ENCODE measurements at regions not wholly inside any gene's neighbourhood (a gene's known extent, or its start where the extent isn't known, plus 50 kb on each side); places are given as distances from the start of the nearest gene placed in this dataset.

DNA sequence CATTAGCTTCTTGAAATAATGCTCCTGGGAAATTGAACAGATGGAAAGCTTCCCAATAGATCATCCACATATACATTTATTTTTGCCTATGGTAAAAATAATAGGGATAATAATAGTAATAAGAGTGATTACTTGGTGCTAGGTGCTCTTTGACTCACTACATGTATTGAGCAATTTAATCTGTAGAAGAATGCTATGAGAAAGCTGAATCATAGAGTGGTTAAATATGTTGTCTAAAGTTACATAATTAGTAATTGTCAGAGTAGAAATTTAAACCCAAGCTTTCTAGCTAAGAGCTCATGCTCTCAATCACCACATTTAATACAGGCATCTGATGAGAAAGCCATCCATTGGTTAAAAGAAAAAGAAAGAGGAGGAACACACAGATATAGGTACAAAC is 590.5 kb upstream of the SLC8A1 start:
- ChIA-PET POLR2A (no interaction called here), CTCF (no interaction called here)
- Mint-ChIP-seq H3K27ac (no peak overlapping the region), H3K27me3 (ENCODE audit: low read depth) (no peaks in the 10 kb centered on the region), H3K36me3 (ENCODE audit: low read depth) (no peaks in the 10 kb centered on the region), H3K9me3 (ENCODE audit: insufficient read depth) (no peaks in the 10 kb centered on the region), H3K4me3 (no peak overlapping the region), H3K4me1 (ENCODE audit: low read depth) (no peaks in the 10 kb centered on the region)
- DNase-seq = no peak
- no peak for ATAC-seq

DNA sequence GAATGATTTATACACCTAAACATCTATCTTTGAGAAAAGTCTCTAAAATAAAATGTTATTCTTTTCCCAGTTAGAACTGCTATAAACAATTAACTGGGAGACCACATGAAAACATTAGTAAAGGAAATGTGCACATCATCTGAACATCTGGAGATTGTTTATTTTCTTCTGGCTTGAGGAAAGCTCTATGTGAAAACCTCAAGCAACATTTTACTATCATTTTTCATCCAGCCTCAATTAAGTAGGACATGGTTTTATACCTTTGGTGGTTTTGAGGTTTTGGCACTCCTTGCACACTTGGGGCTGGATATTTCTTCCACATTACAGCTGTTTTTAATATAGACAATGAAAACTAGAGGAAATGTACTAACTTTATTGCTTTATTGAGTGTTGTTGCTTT is 609.5 kb upstream of the SLC8A1 start:
- H3K27ac Mint-ChIP-seq = no peak overlapping the region
- DNase-seq = no peak
- H3K4me1 Mint-ChIP-seq (ENCODE audit: low read depth) = no peaks in the 10 kb centered on the region
- H3K27me3 Mint-ChIP-seq (ENCODE audit: low read depth) = no peaks in the 10 kb centered on the region
- no peak overlapping the region for H3K4me3 Mint-ChIP-seq
- no peaks in the 10 kb centered on the region for H3K9me3 Mint-ChIP-seq (ENCODE audit: insufficient read depth)
- H3K36me3 Mint-ChIP-seq (ENCODE audit: low read depth) = no peaks in the 10 kb centered on the region
- ChIA-PET CTCF (no interaction called here), POLR2A (no interaction called here)
- no peak for ATAC-seq

DNA sequence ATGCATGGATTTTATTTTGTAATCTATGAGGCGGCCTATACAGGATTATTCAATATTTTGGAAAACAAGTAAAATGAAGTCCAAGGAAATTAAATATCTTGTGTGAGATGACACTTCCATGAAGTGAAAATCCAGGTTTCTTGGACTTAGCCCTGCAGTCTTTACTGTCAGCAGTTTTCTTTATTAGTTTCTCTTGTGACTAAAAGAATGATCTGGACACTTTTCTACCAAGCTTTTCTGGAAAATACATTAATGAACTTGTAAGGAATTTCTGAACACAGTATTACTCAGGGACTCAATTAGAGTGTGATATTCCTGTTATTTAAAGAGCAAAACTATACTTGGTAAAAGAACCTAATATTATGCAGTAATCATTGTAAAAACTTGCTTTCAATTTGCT is 610.4 kb upstream of the SLC8A1 start:
- Mint-ChIP-seq H3K4me3 (no peak overlapping the region), H3K27me3 (ENCODE audit: low read depth) (no peaks in the 10 kb centered on the region), H3K27ac (no peak overlapping the region), H3K9me3 (ENCODE audit: insufficient read depth) (no peaks in the 10 kb centered on the region), H3K36me3 (ENCODE audit: low read depth) (no peaks in the 10 kb centered on the region), H3K4me1 (ENCODE audit: low read depth) (no peaks in the 10 kb centered on the region)
- ChIA-PET CTCF (no interaction called here), POLR2A (no interaction called here)
- DNase-seq (no peak), ATAC-seq (no peak)

DNA sequence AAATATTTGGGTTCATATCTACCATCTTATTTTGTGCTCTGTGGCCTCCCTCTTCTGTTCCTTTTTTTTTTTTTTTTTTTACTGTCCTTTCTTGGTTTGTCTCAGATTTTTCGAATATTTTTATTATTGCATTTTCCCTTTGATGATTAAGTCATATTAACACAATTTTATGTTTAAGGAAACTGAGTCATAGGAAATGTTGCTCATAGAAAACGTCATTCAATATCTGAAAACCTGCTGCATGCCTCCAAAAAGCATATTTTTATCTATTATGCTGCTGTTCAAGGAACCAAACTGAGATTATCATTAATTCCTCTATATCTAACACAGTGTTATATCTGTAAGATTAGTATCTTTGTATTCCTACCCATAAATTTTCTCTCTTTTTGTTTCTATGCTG is 614.3 kb upstream of the SLC8A1 start:
- ATAC-seq (no peak), DNase-seq (no peak)
- H3K27me3 Mint-ChIP-seq (ENCODE audit: low read depth) = no peaks in the 10 kb centered on the region
- no peaks in the 10 kb centered on the region for H3K9me3 Mint-ChIP-seq (ENCODE audit: insufficient read depth)
- no peaks in the 10 kb centered on the region for H3K4me1 Mint-ChIP-seq (ENCODE audit: low read depth)
- H3K36me3 Mint-ChIP-seq (ENCODE audit: low read depth) = no peaks in the 10 kb centered on the region
- H3K27ac Mint-ChIP-seq = no peak overlapping the region
- POLR2A ChIA-PET = no interaction called here
- H3K4me3 Mint-ChIP-seq = no peak overlapping the region
- CTCF ChIA-PET = no interaction called here

DNA sequence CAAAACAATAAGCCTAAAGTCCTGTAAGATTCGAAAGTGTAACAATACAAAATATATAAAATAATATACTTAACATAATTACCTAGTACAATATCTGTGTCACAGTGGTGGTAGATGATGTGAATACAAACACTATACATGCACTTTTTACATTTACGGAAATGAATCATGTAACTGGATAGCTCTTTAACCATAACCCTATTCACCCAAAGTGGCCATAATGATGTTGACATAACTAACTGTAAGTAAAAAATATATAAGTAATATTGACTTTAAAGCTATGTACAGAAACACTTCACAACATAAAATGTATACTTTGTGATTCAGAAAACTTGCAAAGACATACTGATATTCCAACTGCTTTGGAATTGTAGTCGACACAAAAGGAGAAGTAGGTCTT is 616.9 kb upstream of the SLC8A1 start:
- DNase-seq = no peak
- ChIA-PET POLR2A (no interaction called here), CTCF (no interaction called here)
- Mint-ChIP-seq H3K4me3 (no peak overlapping the region), H3K36me3 (ENCODE audit: low read depth) (no peaks in the 10 kb centered on the region), H3K4me1 (ENCODE audit: low read depth) (no peaks in the 10 kb centered on the region), H3K27ac (no peak overlapping the region), H3K27me3 (ENCODE audit: low read depth) (no peaks in the 10 kb centered on the region), H3K9me3 (ENCODE audit: insufficient read depth) (no peaks in the 10 kb centered on the region)
- ATAC-seq = no peak

DNA sequence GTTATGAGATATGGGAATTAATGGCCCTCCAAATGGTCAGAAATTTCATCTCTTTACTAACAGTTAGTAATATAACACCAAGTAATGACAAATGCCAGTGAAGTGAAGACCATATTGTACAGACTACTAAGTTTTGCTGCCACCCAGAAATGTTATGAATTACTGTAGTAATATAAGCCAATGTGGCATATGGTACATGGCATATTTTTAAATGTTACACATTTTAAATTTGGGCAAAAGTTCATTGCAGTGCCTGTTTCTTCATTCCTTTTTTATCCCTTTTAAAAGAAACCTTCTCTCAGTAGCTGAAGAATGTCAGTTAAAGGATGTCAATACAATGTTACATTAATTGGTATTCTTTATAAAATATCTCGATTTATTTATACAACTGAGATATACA is 626.5 kb upstream of the SLC8A1 start:
- ChIA-PET CTCF (no interaction called here), POLR2A (no interaction called here)
- Mint-ChIP-seq H3K9me3 (ENCODE audit: insufficient read depth) (no peaks in the 10 kb centered on the region), H3K4me1 (ENCODE audit: low read depth) (no peaks in the 10 kb centered on the region), H3K27ac (no peak overlapping the region), H3K4me3 (no peak overlapping the region), H3K27me3 (ENCODE audit: low read depth) (no peaks in the 10 kb centered on the region), H3K36me3 (ENCODE audit: low read depth) (no peaks in the 10 kb centered on the region)
- DNase-seq (no peak), ATAC-seq (no peak)

DNA sequence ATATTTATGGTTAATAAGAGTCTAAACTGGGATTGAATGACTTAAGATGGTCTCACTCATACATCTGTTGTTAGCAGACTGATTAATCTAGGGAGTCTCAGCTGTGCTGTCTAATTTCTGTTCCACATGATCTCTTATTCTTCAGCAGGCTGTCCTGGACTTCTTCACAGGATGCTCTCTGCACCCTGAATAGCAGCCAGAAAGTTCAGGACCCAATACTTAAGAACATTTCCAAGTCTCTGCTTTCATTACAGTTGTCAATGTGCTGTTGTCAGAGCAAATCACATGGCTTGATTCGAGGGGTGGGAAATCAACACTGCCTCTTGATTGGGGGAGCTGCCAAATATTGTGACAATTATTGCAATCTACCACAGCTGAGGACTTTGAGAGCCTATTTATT is 627.1 kb upstream of the SLC8A1 start:
- ChIA-PET CTCF (no interaction called here), POLR2A (no interaction called here)
- H3K4me1 Mint-ChIP-seq (ENCODE audit: low read depth) = no peaks in the 10 kb centered on the region
- H3K27me3 Mint-ChIP-seq (ENCODE audit: low read depth) = no peaks in the 10 kb centered on the region
- H3K4me3 Mint-ChIP-seq = no peak overlapping the region
- ATAC-seq (no peak), DNase-seq (no peak)
- H3K36me3 Mint-ChIP-seq (ENCODE audit: low read depth) = no peaks in the 10 kb centered on the region
- no peak overlapping the region for H3K27ac Mint-ChIP-seq
- H3K9me3 Mint-ChIP-seq (ENCODE audit: insufficient read depth) = no peaks in the 10 kb centered on the region

DNA sequence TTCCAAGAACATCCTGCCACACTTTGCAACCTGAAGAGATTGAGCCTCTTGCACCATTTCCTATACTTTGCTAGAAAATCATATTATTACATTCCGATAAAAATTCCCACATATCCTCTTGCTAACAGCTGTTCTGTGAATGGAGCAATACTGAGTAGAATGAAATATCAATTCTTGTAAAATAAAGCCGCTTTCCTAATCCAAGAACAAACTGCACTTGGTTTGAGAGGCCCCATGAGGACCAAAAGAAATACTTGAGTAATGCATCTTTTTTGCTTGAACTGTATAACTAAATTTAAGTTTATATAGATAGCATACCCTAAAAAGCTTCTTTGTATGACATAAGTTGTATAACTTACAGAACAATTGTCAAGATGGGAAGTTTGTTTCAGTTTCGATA is 632.4 kb upstream of the SLC8A1 start:
- POLR2A ChIA-PET = no interaction called here
- no peak overlapping the region for H3K4me3 Mint-ChIP-seq
- no peaks in the 10 kb centered on the region for H3K27me3 Mint-ChIP-seq (ENCODE audit: low read depth)
- H3K36me3 Mint-ChIP-seq (ENCODE audit: low read depth) = no peaks in the 10 kb centered on the region
- H3K4me1 Mint-ChIP-seq (ENCODE audit: low read depth) = no peaks in the 10 kb centered on the region
- H3K9me3 Mint-ChIP-seq (ENCODE audit: insufficient read depth) = no peaks in the 10 kb centered on the region
- H3K27ac Mint-ChIP-seq = no peak overlapping the region
- DNase-seq = no peak
- no peak for ATAC-seq
- CTCF ChIA-PET = no interaction called here

DNA sequence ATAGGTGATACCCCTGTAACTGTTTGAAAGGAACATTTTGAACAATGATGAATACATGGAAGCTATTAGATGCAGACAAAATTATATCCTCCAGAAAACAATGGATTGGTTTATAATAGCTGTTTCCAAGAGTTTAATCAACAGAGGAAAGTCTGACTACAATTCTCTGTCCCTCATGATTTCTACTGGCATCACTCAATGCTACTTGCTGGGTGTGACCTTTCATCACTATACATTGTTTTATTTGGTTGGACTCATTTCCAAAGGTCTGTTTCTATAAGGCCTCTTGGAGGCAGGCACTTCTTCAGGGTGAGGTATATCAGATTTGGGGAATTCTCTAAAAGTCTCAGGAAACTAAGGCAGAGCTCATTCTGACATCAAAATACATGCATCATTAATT is 636.1 kb upstream of the SLC8A1 start:
- ChIA-PET CTCF (no interaction called here), POLR2A (no interaction called here)
- H3K27ac Mint-ChIP-seq = no peak overlapping the region
- no peak overlapping the region for H3K4me3 Mint-ChIP-seq
- H3K36me3 Mint-ChIP-seq (ENCODE audit: low read depth) = no peaks in the 10 kb centered on the region
- no peak for DNase-seq
- no peaks in the 10 kb centered on the region for H3K27me3 Mint-ChIP-seq (ENCODE audit: low read depth)
- no peak for ATAC-seq
- no peaks in the 10 kb centered on the region for H3K9me3 Mint-ChIP-seq (ENCODE audit: insufficient read depth)
- no peaks in the 10 kb centered on the region for H3K4me1 Mint-ChIP-seq (ENCODE audit: low read depth)

DNA sequence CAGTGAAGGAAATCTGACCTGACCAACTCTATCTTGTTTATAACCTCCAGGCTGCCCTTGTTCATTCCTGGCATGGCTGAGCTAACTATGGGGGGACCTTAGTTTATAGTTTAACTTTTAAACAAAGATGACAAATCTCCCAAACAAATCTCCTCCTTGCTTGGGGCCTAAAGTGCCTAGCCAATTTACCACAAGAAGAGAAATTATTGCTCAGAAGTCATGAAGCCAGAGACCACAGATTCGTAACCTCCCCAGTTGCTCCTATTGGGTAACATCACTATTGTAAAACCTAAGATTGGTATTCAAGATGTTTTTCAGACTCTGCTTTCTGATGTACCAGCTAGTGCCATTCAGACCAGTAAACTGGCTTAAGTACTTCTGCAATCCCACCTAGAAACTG is 649.4 kb upstream of the SLC8A1 start:
- ATAC-seq = no peak
- POLR2A ChIA-PET = no interaction called here
- H3K4me1 Mint-ChIP-seq (ENCODE audit: low read depth) = no peaks in the 10 kb centered on the region
- DNase-seq = no peak
- H3K27ac Mint-ChIP-seq = no peak overlapping the region
- no peak overlapping the region for H3K4me3 Mint-ChIP-seq
- CTCF ChIA-PET = no interaction called here
- H3K27me3 Mint-ChIP-seq (ENCODE audit: low read depth) = no peaks in the 10 kb centered on the region
- H3K36me3 Mint-ChIP-seq (ENCODE audit: low read depth) = no peaks in the 10 kb centered on the region
- no peaks in the 10 kb centered on the region for H3K9me3 Mint-ChIP-seq (ENCODE audit: insufficient read depth)

DNA sequence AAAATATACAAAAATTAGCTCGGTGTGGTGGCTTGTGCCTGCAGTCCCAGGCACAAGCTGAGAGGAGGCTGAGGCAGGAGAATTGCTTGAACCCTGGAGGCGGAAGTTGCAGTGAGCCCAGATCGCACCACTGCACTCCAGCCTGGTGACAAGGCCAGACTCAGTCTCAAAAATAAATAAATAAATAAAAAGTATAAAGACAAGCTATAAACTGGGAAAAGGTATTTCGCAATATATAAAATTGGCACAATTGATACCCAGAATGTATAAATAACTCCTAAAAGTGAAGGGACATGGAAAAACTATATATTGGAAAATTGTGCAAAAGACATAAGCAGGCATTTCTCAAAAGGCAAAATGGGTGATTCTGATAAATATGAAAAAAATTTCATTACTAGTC is 657.9 kb upstream of the SLC8A1 start:
- Mint-ChIP-seq H3K36me3 (ENCODE audit: low read depth) (no peaks in the 10 kb centered on the region), H3K27me3 (ENCODE audit: low read depth) (no peaks in the 10 kb centered on the region)
- ATAC-seq = no peak

DNA sequence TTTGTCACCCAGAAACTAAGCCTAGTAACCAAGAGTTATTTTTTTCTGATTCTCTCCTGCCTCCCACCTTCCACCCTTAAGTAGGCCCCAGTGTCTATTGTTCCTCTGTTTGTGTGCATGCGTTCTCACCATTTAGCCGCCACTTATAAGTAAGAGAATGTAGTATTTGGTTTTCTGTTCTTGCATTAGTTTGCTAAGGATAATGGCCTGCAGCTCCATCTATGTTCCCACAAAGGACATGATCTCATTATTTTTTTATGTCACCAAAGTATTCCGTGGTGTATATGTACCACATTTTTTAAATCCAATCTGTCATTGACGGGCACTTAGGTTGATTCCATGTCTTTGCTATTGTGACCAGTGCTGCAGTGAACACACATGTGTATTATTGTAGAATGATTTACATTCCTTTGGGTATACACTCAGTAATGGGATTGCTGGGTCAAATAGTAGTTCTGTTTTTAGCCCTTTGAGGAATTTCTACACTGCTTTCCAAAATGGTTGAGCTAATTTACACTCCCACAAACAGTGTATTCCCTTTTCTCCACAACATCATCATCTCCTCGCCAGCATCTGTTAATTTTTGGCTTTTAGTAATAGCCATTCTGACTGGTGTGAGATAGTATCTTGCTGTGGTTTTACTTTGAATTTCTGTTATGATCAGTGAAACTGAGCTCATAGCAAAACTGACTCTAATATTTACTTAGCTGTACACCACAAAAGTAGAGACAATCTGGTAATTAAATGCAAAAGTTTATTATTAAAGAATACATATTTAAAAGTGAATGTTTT is 660.1 kb upstream of the SLC8A1 start:
- DNase-seq (no peak), ATAC-seq (no peak)
- Mint-ChIP-seq H3K4me1 (ENCODE audit: low read depth) (no peaks in the 10 kb centered on the region), H3K9me3 (ENCODE audit: insufficient read depth) (peaks cover 7% of the 10 kb centered on the region), H3K27me3 (ENCODE audit: low read depth) (no peaks in the 10 kb centered on the region), H3K36me3 (ENCODE audit: low read depth) (no peaks in the 10 kb centered on the region), H3K27ac (no peak overlapping the region), H3K4me3 (no peak overlapping the region)
- CTCF ChIA-PET = no interaction called here
- POLR2A ChIA-PET = no interaction called here

More for the DNA sequence above, 657.9 kb upstream of the SLC8A1 start:
- Mint-ChIP-seq H3K4me1 (ENCODE audit: low read depth) (no peaks in the 10 kb centered on the region), H3K9me3 (ENCODE audit: insufficient read depth) (peaks cover 7% of the 10 kb centered on the region), H3K4me3 (no peak overlapping the region), H3K27ac (no peak overlapping the region)
- ChIA-PET CTCF (no interaction called here), POLR2A (no interaction called here)
- DNase-seq = no peak

DNA sequence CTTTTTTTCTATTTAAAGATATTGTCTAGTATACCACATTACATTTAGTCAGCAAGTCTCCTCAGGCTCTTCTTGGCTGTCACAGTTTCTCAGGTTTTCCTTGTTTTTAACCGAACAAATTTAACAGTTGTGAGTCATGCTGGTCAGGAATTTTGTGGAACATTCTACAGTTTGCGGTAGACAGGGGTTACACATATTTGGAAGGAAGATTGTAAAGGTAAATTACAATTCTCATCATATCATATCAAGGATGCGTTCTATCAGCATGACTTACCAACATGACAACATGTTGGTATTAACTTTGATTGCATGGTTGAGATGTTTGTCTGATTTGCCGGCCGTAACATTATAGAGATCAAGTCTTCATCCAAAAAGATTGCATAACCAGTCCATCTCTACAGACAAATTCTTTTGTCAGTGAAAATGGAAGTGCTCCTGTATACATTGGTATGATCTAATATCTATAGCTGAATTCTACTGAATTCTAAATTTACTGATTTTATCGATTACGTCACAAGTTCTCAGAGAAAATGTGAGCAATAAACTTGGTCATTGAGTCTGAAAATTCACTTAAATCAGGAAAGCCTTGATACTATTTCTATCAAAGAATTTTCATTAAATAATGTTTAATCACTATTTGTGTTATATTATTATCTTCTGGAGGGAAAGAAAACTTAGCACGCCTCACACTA is 664.4 kb upstream of the SLC8A1 start:
- H3K36me3 Mint-ChIP-seq (ENCODE audit: low read depth) = no peaks in the 10 kb centered on the region
- H3K4me3 Mint-ChIP-seq = no peak overlapping the region
- no peak for ATAC-seq
- H3K9me3 Mint-ChIP-seq (ENCODE audit: insufficient read depth) = peaks cover 7% of the 10 kb centered on the region
- ChIA-PET CTCF (no interaction called here), POLR2A (no interaction called here)
- H3K27ac Mint-ChIP-seq = no peak overlapping the region
- no peaks in the 10 kb centered on the region for H3K27me3 Mint-ChIP-seq (ENCODE audit: low read depth)
- H3K4me1 Mint-ChIP-seq (ENCODE audit: low read depth) = no peaks in the 10 kb centered on the region
- no peak for DNase-seq
